ENCODE measurements at regions not wholly inside any gene's neighbourhood (a gene's known extent, or its start where the extent isn't known, plus 50 kb on each side); places are given as distances from the start of the nearest gene placed in this dataset.

DNA sequence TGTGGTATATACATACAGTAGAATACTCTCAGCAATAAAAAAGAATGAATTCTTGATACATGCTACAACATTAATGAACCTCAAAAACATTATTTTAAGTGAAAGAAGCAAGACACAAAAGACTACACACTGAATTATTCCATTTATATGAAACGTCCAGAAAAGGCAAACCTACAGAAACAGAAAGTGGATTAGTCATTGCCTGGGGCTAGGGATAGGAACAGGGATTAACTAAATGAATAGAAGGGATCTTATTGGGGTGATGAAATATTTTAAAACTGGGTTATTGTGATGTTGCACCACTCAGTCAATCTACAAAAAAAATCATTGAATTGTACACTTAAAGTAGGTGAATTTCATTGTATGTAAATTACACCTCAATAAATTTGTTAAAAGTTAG is 326.7 kb downstream of the PIK3R1 start:
- no peak for DNase-seq

DNA sequence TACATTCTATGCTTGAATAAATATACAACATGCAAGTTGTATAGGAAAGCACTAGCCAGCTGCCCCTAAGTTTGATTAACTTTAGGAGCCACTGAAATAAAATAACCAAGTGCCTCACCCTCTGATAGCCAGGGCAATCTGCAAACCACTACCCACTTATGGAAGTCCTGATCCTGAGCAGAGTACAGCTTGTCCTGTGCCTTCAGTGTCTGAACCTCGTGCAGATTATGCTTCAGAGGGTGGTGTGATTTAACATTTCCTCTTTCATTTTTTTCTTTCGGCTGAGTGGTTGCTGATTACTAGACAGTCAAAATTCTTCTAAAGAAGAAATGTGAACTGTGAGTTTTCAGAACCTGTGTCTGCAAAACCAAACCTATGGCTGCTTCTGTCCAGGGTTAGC is 327.7 kb downstream of the PIK3R1 start:
- peak; percentile 5 for DNase-seq

GRCh38 chr5:68544091-68544647 is 328.6 kb downstream of the PIK3R1 start:
- DNase-seq = no peak

GRCh38 chr5:68544648-68545552 is 329.3 kb downstream of the PIK3R1 start:
- DNase-seq = no peak

DNA sequence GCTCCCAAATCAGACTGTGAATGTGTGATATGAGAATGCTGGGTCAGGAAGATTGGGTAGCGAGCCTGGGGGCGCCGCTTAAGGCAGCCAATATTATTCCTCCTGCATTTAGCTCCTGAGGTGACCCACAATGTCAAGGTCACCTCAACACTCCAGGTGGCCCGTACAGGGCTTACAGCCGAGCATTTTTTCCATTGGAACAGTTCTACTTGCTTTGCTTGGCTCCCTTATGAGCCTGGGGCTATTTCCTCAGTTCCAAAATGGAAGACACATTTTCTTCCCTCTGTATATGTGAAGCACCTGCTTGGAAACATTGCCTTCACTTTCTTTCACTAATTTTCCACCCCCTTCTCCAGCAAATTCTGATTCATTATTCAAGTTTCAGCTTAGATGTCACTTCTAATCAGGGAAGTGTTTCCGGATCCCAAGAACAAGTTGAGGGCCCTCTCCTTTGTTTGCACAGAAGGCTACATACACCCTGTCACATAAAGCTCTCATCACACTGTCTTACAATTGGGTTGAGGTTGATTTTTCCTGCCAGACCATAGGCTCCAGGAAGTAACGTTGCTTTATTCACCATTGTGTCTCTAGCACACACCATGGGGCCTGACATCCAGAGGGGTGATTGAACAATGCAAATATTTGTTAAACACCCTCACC is 330.2 kb downstream of the PIK3R1 start:
- no peak for DNase-seq

DNA sequence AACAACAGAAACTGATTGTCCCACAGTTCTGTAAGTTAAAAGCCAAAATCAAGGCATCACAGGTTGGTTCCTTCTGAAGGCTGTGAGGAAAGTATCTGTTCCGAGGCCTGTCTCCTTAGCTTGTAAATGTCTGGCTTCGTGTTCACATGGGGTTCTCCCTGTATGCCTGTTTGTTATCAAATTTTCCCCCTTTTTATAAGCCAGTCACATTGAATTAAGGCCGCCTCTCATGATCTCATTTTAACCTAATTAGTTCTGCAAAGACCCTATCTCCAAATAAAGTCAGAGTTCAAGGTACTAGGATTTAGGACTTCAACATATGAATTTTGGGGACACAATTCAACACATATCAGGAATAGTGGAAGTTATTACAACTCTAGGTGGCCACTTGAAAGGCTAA is 331.5 kb downstream of the PIK3R1 start:
- DNase-seq = no peak

DNA sequence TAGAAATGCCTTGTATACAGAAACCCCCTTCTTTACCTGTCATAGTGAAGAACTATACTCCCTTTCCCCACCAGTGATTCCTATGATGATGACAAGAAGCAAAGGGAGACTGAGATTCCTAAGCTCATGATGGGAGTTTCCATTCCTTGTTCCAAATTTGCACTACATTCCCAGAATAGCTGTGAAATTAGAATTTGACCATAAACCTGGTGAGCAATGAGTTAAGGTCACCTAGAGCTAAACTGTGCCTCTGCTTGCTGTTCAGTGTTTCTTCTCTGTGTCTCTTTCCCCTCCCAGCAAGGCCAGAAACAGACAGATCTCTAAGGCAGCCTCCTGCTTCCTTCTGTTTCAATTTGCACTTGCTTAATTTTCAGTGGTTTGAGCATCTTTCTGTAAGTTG is 332.1 kb downstream of the PIK3R1 start:
- DNase-seq = no peak

GRCh38 chr5:68548959-68549676 is 333.6 kb downstream of the PIK3R1 start:
- no peak for DNase-seq

- no peak for DNase-seq
These were observed 334.5 kb downstream of the PIK3R1 start for GRCh38 chr5:68550015-68550414.

- no peak for DNase-seq
These were observed 335.9 kb downstream of the PIK3R1 start for GRCh38 chr5:68551436-68551835.

GRCh38 chr5:68554571-68555279 is 339.2 kb downstream of the PIK3R1 start:
- DNase-seq = peak; percentile 58

- no peak for DNase-seq
These were observed 340.5 kb downstream of the PIK3R1 start for GRCh38 chr5:68555907-68556681.

DNA sequence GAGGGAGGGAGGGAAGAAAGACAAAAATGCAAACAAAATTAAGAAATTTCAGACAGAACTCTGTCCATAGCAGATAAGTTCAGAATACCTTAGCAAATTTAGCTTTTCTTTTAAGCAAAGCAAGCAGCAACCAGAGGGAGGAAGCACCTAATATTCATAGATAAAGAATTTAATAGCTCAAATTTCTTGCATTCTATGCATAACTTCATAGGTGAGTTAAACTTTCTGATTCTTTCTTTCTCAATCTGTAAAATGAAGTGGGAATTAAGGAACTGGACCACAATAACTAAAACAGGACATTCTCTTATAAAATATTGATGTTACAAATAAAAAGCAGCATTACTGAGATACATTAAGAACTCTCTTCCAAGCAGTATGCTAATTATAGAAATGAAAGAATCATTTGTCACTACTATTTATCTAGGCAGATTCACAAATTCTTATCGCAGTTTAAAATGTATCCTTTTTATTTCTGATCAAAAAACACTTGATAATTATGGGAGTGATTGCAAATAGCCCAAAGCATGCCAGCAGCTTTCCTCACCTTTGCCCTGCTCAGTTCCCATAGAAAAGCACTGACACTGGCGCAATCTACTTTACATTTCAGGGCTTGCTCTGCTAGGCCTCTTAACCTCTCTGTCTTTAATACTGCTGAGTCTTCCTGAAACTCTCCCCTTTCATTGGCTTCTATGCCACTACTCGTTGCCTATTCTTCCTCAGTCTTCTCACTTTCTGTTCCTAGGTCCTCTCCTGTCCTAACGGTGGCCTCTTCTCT is 341.8 kb downstream of the PIK3R1 start:
- DNase-seq = no peak

DNA sequence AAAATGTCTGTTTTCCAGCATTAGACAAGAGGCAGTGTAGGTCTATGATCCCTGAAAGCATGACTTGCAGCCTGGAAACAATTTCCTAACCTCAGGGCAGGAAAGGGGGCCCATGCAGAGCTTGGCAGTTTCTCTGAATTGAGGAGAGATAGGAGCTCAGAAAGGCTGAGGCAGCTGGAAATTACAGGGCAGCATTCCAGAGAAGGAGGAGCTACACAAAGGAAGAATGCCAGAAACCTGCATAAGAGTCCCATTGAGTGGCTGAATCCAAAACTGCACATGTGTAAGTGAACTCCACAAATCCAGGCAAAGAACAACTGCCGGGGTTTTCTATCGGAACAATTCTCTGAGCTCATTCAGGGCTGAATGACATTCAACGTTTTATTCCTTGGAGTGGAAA is 346.8 kb downstream of the PIK3R1 start:
- no peak for DNase-seq

DNA sequence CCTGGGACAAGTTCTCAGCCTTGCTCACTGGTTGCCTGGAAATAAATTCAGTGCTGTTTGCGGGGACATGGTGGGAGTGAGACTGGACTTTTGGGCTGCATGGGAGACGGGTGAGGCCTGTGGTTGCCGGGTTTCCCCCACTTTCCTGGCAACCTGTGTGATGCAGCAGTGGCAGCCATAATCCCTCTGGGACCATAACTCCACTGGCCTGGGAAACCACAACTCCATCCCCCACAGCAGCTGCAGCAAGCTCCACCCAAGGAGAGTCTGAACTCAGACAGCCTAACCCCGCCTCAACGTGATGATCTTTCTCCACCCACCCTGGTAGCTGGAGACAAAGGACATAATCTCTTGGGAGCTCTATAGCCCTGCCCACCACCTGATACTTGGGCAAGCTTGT is 349.9 kb downstream of the PIK3R1 start:
- DNase-seq = no peak

GRCh38 chr5:68576805-68577204 is 361.2 kb downstream of the PIK3R1 start:
- DNase-seq = no peak

GRCh38 chr5:68582284-68582683 is 366.7 kb downstream of the PIK3R1 start:
- no peak for DNase-seq

DNA sequence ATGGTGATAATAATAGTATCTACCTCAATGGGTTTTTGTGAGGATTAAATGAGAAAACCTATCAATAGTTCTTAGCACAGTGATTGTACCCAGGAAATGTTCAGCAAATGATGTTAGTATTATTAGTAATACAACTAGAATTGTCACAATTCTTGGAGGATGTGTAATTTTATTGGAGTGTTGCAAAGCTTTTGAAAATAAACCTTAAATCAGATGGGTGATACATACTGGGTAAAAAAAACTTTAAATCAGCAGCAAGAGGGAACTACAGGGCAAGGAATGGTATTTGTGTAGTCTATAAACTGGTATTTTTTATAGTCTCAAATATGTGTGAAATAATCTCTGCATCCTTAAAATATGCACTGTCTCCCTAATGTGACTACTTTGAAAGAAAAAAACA is 371.6 kb downstream of the PIK3R1 start:
- DNase-seq = no peak

- DNase-seq = no peak
These were observed 376.3 kb downstream of the PIK3R1 start for GRCh38 chr5:68591850-68592249.

DNA sequence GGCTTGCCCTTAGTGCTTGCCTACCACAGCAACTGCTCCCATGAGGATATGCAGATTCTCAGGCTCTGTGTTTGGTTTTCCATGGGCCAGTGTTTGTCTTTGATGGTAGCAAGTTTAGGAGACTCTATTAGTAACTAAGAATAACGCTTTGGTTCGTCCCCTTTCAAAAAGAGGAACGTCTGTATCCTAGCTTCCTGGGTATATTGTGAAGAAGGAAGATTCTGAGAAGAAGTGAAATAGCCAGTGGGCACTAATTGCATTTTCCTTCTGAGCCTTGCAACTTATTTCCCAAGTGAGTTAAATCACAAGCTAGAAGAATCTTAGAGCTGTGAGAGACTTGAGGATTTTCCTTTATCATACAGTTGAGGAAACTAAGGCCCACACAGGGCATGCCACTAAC is 376.8 kb downstream of the PIK3R1 start:
- DNase-seq = no peak

- DNase-seq = no peak
These were observed 377.7 kb downstream of the PIK3R1 start for GRCh38 chr5:68593211-68593671.
